T-helper 9 cell (primary cell): ENCODE measurements at regions not wholly inside any gene's neighbourhood (a gene's known extent, or its start where the extent isn't known, plus 50 kb on each side); places are given as distances from the start of the nearest gene placed in this dataset.

Experiments used
- DNase-seq: peaks from one replicate; pipeline ENCODE4 v3.0.0-alpha.2; 2020

GRCh38 chr12:124456652-124457152 is 110.7 kb downstream of the NCOR2 start:
- DNase-seq = peak; percentile 46

GRCh38 chr12:124456133-124456651 is 111.2 kb downstream of the NCOR2 start:
- no peak for DNase-seq

DNA sequence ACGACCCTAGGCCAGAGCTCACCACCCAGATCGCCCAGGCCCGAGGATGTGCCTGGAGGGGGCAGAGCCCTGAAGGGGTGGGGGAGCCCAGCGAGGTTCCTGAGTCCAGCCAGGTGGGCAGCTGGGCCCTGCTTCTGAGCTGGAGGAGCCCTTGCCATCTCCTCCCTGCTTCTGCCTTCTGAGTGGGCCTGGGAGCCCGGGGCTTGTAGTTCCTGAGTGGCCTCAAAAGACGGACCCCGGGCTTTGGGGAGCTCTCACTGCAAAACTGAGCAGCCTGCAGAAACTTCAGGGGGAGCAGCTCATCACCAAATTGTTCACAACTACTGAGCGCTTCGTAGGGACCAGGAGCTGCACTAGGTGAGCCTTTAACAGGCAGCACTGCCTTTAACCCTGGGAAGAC is 112.1 kb downstream of the NCOR2 start:
- no peak for DNase-seq

DNA sequence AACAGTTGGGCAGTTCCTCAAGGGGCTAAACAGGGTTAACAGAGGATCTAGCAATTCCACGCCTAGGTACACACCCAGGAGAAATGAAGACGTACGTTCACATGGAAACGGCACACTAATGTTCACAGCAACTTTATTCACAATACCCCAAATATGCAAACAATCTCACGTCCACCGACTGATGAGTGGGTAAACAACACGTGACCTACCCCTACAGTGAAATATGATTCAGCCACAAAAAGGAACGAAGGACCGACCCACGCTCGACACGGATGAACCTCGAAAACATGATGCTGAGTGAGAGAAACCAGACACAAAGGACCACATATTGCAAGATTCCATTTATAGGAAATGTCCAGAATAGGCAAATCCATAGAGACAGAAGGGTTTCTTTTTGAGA is 112.7 kb downstream of the NCOR2 start:
- no peak for DNase-seq

DNA sequence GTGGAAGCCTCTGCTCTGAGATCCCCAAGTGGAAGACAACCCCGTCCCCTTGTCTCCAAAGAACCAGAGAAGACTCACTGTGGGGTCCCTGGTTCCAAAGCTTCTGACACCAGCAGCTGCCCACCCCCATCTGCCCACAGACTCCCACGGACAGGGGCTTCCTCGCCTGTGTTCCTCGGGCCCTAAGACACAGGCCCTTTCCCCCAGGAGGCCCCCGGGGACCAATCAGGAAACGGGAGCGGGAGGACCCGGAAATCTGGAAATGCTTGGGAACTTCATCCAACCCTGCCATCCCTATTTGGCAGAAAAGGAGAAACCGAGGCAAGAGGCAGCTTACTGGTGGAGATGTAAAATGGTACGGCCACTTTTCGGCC is 113.1 kb downstream of the NCOR2 start:
- DNase-seq = no peak

DNA sequence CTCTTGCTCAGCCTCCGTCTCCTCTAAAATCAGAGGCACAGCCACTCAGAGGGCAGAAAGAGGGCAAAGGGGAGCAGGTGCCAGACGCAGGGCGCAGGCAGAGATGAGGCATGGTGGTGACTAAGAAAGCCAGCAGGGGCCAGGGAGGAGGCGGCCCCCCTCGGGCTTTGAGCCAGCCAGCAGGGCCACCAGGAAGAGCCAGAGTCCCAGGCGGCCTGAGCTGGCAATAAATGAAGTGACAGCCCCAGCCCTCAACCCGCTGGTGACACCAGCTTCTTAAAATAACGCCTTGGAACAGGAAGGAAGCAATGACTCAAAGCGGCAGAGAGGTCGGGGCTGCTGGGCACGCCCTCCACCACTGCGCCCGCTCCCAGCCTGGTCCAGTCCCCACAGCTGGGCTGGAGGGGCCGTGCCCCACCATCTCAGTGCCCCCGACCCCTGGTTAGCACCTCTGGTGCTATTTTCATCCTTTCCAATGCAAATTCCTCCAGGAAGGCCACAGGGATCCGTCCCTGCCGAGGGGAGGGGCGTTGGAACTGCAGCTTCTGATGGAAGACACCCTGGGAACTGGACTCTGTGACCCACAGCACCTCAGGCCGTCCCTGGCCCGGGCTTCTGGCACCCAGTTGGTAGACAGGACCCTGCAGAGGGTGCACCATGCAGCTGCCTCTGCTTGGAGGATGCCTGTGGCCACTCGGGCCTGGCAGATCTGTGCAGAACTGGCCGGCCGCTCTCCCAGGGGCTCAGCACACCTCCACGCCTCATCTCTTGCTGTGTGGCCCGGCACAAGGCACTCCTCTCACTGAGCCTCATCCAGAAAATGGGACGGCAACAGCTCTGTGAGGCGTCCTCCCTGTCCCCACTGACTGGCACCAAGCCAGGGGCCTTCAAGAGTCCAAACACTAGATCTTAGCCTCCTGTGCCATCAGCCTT is 113.7 kb downstream of the NCOR2 start:
- peak; percentile 76 for DNase-seq

GRCh38 chr12:124452576-124453331 is 114.7 kb downstream of the NCOR2 start:
- no peak for DNase-seq

DNA sequence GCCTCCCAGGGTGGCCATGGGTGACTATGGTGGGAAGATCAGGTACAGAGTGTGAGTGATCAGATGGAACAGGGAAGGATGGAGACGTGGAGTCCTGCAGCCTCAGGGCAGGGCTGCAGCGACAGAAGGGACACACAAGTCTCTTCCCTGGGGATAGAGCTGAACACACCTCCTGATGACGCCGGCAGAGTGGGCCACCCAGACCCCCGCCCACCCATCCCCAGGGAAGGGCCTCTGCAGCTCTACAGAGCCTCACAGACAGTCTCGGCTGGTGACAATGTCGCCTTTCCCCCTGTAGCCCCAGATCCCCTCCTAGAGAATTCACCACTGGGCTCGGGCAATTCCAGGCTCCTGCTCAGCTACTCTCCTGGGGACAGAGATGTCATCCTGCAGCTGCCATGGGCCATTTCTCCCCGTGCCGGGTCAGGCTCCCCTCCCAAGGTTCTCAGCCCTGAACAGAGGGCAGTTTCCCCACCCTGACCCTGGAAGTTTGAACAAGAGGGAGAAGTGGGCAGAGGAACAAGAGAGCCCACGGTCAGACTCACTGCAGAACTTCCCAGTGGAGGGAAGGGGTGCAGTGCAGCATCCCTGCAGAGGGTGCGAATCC is 115.7 kb downstream of the NCOR2 start:
- no peak for DNase-seq

DNA sequence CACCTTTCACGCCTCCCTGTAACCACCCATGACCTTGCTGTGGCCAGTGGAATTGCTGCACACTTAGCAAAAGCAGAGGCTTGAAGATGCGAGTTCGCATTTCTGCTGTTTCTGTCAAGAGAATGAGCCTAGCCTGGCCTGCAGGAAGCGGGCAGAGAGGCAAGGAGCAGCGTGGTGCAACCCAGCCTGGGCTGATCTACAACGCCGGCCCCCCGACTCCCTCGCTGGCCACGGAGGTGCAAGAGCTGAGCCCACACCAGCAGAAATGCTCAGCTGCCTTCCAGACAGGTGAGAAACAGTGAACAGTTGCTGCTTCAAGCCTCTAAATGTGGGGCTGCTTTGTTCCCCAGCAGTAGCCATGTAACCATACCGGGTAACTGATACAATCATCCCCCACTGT is 116.4 kb downstream of the NCOR2 start:
- DNase-seq = no peak

DNA sequence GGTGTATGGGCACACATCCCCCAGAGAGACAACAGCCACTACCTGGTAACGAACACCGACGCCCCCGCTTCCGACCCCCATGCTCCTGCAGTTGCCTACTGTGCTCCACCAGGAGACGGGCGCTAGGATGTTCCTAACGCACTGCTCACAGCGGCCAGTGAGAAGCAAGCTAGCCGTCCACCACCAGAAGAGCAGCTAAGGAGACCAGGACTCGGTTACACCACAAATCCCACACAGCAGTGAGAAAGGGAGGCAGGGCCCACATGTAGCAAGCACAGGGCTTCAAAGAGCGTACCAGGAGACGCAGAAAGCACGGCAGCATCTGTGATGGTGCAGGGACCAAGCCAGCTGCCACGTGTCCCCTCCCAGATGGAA is 117.0 kb downstream of the NCOR2 start:
- no peak for DNase-seq

DNA sequence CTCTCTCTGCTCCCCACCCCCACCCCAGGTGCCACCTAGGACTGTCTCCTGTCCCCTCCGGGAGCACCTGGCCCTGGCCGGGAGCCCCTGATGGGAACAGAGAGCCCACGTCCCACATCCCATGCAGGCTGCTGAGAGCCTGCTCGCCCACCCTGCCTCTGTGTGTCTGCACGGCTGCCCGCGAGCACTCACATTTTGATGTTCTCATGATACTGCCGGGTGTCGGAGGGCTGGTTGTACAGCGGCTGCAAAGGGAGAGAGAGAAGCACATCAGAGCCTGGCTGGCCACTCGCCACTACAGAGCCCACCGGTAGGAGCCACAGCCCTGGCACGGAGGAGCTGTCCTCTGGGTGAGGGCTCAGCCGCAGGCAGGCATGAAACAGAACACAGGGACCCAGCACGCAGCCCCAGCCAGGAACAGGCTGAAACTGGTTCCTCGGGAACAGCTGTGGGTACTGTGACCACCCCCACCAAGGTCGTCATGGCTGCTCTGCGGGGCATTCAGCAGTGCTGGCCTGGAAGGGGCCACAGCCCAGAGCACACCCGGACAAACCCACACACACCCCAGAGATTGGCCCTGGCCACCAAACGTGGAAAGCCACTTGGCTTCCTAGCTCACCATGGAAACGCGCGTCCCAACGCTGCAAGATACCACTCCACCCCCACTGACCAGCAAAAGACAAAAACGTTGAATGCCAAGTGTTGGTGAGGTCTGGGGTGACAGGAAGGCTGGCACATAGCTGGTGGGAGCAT is 117.6 kb downstream of the NCOR2 start:
- DNase-seq = no peak

GRCh38 chr12:124448955-124449622 is 118.3 kb downstream of the NCOR2 start:
- no peak for DNase-seq

DNA sequence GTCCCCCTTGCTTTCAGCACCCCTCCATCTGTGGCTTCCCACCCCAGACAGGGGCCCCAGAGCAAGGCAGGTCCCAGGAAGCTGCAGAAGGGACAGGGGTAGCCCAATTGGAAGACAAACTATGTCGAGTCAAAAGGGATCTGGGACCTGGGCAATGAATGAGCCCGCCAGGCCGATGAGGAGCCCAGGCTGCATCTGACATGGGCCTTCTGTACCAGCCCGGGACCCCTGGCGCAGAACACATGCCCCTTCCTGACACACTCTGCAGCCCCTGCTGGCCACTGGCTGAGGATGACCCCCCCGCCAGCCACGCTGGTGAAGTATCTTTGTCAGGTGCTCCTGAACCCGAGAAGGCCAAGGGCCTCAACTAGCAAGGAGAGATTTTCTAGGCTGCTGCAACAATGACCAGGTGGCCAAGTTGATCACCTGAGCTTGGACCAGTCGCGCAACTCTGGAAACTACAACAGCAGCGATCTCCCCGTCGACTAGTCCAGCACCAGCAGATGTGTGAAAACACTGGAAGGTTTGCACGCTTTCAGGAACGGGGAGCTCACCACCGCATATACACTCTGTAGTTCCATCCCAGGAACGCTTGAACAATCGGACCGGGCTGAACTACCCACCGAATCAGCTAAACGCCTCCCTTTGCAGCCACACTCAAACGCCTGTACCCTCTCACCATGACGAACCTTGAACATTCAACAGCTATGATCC is 119.0 kb downstream of the NCOR2 start:
- no peak for DNase-seq

DNA sequence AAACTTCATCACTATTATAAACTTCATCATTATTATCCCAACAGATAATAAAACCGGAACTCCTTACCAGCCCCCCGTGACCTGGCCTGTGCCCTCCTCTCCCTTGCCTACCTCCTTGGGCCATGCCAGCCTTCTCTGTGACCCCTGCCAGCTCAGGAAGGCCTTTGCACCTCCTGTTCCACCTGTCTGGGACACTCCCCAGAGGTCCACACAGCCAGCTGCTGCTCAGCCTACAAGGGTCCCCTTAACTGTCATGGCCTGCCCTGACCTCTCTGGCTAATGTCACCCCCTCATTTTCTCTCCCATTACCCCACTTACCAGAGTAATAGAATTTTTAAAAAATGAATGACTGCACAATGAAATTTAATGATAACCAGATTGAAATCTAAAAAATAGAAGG is 121.0 kb downstream of the NCOR2 start:
- no peak for DNase-seq

DNA sequence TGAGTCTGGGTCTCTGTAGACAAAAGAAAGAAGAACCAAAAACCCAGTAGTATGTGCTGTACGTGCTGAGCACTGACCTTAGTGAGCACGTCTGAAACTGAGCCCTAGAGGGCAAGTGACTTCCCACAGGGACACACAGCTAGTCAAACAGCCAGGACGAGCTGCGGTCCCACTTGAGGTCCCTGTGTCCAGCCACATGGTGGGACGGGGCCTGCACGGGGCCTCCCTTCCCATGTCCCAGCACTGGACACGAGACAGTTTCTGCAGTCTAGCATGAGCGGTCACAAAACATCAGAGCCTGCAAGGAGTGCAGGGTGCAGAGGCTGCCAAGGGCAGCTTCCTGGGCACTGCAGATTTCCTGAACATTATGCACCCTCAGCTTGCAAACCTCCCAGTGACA is 121.6 kb downstream of the NCOR2 start:
- no peak for DNase-seq

GRCh38 chr12:124445121-124445718 is 122.2 kb downstream of the NCOR2 start:
- no peak for DNase-seq

DNA sequence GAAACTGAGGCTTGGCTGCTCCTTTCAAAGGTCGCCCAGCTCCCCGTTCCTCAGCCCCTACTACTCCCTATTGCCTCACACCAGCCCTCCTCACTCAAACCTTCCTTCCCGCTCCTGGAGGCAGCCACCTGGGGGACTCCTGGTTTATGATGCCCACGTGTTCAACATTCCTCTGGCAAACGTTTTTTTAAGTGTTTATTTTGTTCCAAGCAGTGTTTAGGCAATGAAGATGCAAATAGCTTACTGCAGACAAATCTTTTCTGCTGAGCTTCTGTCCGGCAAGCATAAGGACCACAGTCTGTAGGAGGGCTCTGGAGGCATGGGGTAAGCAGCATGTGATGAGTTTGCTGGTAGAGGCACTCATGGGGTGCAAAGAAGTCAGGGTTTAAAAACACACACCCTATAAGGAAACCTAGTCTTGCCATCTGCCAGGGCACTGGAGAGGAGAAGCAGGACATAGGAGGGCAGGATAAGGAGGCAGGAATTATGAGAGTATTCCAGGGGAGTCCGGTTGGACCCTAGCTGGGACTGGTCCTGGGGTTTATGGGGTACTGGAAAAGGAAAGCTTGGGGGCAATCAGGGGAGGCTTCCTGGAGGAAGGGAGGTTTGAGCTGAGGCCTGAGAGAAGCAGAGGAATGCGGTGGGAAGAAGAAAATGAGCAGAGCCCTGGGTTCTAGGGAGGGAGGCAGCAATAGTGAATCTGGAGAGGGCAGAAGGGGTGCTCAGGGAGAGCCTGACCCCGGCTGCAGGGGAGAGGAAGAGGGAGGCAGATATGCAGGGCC is 123.3 kb downstream of the NCOR2 start:
- no peak for DNase-seq

DNA sequence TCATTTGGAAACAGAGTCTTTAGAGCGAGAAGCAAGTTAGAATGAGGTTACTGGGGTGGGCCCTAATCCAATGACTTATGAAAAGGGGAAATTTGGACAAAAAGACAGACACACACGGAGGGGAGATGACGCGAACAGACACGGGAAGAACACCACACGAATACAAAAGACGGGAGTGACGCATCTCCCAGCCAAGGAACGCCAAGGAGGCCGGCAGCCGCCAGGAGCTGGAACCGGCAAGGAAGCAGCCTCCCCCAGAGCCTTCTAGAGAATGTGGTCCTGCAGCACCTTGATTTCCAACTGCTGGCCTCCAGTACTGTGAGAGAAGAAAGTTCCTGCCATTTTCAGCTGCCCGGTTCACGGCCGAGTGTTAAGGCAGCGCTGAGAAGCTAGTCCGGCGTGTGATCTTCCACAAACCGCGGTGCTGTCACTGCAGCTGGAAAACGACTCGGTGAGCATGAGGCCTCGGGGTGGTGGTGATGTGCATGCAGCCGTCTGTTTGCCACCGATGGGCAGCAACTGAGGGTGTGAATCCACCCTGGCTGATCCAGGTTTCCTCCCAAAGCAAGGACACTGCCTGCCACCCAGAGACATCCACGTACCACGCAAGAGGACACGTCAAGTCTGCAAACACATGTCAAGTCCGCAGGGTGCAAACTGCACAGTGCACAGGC is 124.5 kb downstream of the NCOR2 start:
- DNase-seq = no peak

DNA sequence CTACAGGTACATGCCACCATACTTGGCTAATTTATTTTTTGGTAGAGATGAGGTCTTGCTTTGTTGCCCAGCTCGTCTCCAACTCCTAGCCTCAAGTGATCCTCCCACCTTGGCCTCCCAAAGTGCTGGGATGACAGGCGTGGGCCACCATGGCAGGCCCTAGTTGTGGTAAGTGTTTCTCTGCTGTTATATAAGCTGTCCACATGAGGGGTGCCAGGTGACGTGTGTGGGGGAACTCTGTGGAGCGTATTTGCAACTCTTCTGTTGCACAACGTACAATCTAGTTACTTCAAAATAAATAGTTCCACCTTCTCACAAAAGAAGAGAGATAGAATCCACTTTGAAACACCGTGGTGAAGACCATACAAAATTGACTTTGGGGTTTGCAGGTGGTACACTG is 125.1 kb downstream of the NCOR2 start:
- DNase-seq = no peak
